Stimulated activated CD8-positive, alpha-beta memory T cell treated with anti-CD3 and anti-CD28 coated beads, Interleukin-15, amount 100 ng/mL, for 4 hours (primary cell): ENCODE measurements at regions not wholly inside any gene's neighbourhood (a gene's known extent, or its start where the extent isn't known, plus 50 kb on each side); places are given as distances from the start of the nearest gene placed in this dataset.
"Not testable (repeated sequence)": the region's sequence is repeated elsewhere in the genome, so short reads cannot be mapped to it uniquely, and the experiment has no call there.

Experiments used
- DNase-seq, 2 donors: peaks; one replicate each; pipeline ENCODE4 v3.0.0-alpha.2; 2020; ENCODE audit warnings: low read depth in 2 of 2

DNA sequence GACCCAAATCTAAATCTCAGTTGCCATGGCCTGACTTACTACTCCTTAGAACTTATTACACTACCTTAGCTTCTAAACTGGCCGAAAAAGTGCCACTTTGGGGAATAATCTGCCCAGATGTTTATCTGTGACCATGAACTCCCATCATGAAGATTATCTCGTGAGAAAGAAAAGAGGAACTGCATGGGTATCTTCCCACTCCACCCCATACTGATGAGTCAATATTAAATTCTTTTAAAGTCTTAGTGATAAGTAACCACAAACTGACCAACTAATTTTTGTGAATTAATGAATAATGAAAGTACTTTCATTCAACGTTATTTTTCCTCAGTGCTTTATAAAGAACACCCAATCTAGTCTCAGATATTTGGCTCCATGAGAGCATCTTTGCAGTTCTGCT, 493.5 kb downstream of the EBF1 start:
- DNase-seq: no peak

DNA sequence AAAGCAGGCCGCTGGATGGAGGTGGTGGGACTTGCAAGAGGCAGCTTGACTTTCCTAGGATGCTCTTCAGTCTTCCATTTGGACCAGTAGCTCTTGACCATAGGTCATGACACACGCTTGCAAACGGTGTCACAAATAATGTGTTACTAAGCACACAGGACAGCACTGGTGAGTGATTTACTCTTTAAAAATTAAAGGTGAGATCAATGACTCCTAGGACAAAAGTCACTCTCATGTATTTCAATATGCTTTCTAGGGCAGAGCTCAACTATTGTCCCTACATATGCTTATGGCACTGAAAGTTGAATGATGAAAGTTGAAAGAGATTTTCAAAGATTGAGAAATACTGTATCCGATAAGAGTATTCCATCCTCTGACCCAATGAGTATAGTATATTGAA, 496.7 kb downstream of the EBF1 start:
- no peak for DNase-seq

DNA sequence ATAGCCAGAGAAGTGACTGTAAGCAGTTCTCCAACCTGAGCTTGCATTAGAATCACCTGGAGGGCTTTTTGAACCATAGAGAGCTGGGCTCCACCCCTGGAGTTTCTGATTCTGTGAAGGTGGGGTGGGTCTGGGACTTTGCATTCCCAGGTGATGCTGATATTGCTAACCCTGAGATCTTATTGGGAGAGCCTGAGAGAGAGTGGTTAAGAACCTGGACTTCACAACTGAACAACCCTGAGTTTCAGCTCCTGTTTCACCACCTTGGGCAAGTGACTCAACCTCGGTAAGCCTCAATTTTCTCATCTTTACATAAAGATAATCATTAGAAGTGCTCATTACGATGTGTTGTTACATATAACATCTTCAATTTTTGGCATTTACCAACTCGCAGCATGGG, 498.6 kb downstream of the EBF1 start:
- no peak for DNase-seq

DNA sequence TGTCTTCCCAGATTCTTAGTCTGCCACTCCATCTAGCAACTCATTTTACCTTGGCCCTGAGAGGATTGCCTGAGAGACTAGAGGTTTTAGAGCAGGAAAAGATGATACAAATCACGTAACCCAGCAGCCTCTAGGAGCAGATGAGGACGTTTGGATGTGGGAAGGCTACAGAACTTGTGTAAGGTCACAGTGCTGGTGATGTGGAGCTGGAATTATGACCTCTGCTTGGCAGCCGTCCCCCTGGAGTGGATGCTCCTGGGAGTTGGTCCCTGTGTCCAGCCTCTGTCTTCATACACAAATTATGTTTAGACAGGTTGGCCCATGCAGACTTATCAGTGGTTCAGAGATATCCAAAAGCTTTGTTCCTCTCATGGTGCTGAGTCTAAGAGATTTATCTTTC, 499.0 kb downstream of the EBF1 start:
- no peak for DNase-seq

DNA sequence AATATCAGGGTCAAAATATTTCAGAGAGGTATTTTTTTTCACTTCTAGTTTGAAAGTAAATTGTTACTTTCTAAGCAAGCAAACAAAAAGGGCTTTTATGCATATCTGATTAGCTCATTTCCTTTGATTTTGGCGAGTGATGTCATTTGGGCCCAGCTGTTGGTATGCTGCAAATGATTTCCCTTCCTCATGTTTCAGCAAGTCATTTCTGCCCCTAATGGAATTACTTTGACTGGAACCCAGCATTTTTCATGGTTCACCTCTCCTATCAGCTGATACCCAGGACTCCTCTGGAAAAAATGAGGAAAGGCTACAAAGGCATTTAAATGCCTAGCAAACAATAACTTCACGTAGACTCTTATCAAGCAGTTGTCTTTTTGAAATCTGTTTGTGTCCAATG, 500.6 kb downstream of the EBF1 start:
- no peak for DNase-seq

DNA sequence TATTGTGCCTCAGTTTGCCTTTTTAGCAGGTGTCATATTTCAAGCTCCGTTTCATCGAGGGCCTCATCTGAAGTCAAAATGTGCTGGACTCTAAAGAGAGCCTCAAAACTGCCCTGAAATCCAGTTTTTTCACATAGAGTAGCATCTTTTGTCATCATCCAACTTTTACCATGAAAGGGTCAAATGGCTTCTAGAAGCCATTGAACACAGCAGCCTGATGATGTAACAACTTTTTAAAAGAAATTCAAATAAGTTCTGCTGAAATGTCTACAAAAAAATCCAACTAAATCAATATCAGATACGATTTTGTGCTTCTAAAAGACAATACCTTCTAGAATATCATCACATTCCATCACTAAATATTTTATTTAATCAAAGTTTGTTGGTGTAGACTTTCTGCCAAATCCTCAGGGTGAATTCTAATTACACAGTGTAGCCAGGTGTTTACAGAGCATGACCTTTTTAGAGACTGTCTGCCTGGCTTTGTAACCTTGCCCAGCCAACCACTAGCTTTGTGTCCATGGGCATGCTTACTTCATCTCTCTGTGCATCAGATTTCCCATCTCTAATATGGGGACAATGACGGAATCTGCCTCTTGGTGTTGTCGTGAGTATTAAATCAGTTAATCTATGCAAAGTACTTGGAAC, 505.0 kb downstream of the EBF1 start:
- DNase-seq: no peak

DNA sequence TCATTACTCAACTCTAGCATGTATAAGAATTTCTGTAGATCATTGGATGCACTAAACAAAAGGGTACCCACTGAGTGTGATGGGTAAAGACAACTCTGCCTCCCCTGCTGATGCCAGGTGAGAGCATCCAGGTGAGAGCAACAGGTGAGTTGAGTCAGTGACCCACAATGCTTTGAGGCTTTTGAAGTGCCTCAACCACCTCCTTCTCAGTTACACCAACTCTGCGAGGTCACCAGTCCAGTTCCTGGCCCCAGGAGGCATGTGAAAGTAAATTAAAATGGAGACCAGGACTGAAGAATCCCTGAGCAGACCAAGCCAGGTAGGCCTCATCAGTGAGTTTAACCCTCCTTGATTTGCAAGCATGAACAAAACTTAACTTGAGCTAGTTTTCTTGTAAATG, 505.8 kb downstream of the EBF1 start:
- DNase-seq: no peak

DNA sequence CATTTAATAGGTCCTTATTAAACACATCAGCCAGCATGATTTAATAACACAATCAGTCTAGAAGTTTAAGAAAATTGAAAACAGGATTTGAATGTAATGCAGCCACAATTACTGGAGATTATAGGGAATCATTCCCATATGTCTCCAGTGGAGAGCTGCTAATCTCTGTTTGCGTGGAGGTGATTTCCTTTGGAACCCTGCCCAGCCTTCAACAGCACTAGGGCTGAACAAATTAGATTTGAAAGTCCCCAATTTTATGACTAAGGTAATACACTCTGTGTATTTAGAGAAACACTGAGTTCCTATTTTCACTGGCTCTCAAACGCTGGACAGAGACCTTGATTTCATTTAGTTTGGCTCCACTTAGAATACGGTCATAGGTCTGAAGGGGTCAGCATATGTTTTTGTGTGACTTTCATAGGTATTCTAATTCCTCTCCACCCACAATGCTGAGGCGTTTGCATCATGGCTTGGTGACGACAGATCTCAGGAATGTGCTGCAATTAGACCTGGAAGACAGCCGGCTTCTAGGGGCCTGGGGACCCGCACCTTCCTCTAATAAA, 508.3 kb downstream of the EBF1 start:
- no peak for DNase-seq

DNA sequence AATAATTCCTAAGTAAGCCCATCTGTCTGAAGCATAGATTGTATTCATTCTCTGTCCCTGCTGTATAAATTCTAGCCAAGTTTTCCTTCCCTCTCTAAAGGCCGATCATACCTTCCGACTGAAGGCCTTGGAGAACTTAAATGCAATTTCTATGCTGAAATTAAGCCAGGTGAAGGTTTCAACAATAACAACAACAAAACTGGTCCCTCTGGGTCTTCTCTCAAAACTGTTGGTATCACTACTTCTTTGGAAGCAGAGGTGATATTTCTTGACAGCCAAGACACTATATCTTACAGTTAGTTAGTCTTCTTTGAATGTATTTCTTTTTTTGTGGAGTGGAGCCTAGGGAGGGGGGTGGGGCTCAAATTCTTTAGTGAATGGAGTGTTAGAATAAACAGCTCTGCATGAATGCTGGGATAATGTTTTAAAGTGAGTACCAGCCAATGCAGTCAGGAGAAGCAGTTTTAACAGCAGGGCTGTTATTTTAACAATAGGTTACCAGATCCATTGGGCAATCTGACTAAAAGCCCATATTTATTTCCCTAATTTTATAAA, 508.9 kb downstream of the EBF1 start:
- DNase-seq: no peak

DNA sequence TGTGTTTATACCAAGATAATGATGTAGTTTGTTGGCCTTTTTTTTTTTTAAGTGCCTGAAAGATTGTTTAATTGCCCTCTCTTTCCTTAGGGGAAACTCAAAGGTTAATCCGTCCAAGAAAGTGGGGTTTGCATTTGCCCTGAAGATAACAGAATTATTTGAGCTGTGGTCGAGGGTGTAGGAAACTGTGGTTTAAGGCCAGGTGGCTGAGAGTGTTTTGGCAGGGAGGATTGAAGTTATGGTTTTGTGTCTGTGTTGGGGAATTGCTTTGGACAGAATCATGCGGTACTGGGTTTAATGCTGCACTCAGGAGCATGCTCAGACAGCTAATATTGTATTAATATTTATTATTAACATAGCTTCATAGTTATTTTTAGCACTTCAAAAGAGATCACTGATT, 509.8 kb downstream of the EBF1 start:
- no peak for DNase-seq

DNA sequence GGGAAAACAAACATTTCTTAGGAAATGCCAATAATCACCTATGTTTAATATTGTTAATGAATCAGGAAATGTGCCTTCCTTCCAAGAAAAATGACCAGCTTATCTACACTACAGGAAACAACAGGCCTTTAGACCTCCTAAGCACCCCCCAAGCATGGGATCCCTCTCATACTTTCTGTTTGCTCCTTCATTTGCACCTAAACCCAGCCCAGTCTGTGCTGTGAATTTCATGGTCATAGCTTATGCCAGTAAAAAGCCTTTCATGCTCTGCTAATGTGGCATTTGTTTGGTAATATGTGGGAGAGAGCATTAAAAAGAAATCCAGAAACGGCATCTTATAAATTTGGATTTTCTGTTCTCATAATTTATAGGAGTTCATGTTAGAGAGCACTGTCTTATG, 511.1 kb downstream of the EBF1 start:
- no peak for DNase-seq

DNA sequence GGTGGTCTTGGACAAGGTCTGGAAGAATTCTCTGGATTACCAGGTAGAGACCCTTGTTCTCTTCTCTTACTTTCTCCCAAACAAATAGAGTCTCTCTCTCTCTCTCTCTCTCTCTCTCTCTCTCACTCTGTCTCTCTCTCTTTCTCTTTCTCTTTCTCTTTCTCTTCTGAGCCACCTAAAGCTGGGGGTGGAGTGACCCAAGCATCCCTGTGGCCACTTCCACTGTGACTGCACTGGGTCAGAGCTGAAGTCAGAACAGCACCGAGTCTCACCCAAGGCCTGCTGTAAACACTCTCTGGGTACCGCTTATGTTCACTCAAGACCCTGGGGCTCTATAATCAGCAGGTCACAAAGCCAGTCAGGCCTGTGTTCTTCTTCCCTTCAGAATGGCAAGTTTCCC, 513.7 kb downstream of the EBF1 start:
- DNase-seq: no peak

DNA sequence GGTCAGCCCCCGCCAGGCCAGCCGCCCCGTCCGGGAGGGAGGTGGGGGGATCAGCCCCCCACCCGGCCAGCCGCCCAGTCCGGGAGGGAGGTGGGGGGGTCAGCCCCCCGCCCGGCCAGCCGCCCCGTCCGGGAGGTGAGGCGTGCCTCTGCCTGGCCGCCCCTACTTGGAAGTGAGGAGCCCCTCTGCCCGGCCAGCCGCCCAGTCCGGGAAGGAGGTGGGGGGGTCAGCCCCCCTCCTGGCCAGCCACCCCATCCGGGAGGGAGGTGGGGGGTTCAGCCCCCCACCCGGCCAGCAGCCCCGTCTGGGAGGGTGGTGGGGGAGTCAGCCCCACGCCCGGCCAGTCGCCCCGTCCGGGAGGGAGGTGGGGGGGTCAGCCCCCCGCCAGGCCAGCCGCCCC, 517.0 kb downstream of the EBF1 start:
- not testable (repeated sequence) for DNase-seq

DNA sequence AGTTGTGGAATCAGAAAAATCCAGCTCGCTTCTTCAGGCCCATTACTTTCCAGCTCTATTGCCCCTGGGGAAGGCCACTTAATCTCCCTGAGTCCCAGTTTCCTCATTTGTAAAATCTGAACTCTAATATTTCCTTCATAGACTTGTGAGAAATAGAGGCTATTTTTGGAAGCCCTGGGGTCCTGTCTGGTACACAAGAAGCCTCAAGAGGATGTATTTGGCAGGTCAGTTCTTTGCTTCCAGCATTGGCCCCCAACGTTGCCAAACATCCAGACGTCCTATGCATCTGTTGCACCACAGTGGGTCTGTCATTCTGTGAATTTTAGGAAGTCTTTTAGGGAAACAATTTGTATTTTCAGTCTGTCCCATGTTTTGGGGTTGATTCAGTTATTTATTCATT, 525.9 kb downstream of the EBF1 start:
- no peak for DNase-seq

DNA sequence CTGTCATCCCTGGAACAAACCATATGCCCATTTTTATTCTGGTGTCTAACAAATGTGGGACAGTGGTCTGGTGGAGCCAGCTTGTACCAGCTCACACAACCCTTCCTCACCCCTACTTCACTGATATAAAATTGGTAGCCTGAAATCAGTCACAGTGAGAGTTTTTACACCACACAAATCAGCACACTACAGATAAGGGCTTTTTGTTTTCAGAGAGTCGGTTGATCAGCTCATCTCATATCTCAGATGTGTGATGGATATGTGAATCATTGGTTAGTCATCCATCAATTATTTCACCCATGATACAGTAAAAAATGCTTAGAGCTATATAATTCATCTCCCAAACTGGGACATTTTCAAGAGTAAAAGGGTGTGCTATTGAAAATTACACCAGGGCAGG, 529.2 kb downstream of the EBF1 start:
- no peak for DNase-seq

DNA sequence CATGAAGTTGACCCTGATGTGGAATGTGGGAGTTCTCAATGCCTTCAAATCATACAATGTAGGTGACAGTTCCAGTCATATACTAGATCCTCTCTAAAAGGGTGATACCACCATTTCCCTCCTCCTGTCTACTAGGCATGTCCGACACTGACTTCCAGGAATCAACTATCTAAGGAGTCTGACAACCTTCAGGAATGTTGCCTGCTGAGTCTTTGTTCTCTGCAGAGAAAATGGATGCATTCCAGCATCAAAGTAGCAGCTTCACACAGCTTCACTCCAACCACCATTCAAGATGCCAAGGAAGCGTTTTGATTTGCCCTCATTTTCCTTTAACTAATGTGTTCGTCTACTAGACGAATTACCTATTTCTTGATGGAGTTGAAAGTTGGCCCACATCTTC, 530.2 kb downstream of the EBF1 start:
- DNase-seq: no peak

DNA sequence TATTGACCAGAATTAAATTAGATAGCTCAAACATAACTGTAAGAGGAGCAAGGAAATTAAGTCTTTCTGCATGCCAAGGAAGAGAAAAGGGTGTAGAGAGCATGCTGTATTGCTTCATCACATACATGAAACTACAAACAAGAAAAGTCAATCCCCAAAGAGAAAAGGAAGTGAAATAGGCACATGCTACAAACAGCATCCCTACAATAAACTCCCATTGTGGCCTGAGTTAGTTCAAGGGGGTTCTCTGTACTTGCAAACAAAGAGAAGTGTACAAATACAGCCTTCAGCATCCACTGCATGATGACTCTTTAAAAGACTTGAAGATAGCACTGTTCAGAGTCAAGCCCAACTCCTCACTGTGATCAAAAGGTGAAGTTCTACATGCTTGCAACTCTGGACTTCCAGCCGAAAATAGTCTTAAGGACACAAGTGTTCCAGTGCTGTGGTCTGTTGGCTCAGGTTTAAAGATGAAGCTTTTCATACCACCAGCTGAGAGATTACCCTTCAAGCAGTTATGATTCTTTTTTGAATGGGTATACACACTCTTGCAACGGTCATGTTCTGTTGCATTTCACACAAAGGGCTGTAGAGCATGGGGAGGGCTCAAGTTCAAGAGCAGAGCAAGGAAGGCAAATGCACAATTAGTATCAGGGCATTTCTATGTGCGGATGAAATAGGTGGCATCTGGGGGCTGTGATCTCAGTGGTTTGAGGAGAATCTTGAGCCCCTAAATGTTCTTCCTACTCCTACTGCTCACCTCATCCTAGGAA, 534.5 kb downstream of the EBF1 start:
- no peak for DNase-seq

DNA sequence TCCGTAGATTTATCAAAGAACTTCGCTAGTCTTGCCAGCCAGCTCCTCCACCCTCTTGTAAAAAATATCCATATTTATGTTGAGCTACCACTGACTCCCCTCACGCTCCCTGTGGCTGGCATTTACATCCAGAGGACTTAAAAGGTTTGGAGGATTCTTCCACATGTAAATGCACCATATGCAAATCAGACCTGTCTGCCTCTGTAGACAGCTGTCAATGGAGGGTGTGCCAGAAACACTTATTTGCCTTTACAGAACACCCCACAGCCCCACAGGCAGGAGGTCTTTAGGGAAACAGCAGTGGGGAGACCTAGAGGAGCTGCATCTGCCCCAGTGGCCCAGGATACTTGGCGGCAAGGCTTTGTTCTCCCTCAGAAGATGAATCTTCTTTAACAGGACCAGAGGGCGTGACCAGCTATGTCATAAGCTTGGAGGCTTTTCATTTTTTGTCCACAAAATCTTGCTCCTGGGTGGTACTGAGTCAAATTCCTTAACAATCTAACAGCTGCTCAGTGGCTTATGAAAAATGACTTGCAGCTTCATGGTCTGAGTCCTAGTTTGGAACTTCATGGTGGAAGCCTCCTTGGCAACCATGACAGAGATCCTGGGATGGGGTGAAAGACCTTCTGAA, 535.8 kb downstream of the EBF1 start:
- no peak for DNase-seq

DNA sequence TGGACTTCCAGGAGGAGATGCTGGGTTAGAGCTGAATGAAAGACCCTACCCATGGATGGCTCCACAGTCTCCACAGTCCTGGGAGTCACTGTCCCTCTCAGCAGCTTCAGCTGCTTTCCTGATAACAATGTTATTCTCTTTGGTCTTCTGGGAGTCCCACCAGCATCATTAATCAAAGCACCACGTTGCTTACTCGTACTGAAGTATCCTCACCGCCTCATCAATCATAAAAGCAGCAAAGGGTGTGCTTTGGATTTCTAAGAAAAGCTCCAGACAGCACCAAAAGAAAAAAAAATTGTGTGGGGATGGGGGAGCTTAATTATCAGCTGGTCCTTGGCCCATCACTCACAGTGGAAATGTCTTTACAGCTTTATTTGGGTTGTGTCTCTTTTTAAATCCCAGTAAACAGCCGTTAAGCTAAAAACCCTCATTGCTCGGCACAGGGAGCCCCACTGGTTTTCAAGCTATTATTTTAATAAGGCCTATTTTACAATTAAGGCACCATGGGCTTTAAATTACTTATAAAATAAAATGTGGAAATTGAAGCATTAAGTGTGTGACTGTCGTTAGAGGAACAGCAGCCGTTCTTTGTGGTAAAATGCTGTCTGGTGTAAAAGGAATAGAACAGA, 538.0 kb downstream of the EBF1 start:
- no peak for DNase-seq

DNA sequence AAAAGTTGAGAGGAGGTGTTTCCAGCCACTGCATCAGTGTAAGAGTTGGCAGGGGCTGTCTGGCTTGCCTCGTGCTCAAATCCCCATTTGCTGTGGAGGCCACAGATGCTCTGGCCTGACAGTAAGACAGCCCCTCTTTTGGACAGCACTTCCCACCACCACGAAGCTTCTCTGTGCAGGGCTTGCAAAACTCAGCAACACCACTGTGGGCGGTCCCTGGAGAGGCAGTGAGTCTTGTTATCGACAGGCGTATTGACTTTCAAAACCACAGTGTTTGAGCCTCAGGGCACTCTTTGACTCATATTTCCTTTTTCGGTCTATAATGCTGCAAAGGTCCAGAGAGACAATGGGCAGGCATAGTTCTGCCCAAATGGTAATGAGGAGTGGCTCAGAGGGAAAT, 539.5 kb downstream of the EBF1 start:
- no peak for DNase-seq

DNA sequence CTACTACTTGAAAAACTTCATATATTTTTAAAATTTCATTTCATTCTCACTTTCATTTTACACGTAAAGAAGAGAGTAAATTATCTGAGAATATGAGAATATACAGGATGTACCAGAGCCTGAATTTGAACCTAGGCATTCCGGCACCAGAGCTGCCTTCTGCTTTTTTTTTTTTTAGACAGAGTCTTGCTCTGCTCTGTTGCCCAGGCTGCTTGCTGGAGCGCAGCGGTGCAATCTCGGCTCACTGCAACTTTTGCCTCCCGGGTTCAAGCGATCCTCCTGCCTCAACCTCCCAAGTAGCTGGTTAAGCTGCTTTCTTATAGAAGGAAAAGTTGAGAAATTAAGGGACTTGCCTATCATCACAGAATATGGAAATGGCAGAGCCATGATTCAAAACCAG, 540.1 kb downstream of the EBF1 start:
- DNase-seq: no peak

DNA sequence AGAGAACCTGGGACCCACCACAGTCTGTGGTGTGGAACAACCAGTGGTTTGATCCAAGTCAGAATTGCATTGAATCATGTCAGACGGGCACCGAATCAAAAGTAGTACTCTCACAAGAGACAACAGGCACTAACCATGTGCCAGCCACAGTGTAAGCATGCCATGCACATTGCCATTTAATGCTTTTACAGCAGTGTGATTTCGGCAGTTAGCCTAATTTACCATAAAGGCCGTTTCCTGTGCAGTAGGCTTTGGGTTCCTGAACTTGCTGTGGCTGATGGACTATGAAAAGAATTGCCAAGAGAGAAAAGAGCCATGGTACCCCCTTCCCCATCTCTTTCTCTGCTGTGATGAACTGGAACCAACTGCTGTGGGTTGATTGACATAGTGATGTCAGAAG, 540.6 kb downstream of the EBF1 start:
- no peak for DNase-seq
